T-helper 22 cell (primary cell): ENCODE measurements at regions not wholly inside any gene's neighbourhood (a gene's known extent, or its start where the extent isn't known, plus 50 kb on each side); places are given as distances from the start of the nearest gene placed in this dataset.

Experiments used
- DNase-seq: peaks from one replicate; pipeline ENCODE4 v3.0.0-alpha.2; 2020; ENCODE audit warnings: low read depth

- no peak for DNase-seq
These were observed 496.5 kb upstream of the B3GAT1 start for GRCh38 chr11:134908583-134908982.

GRCh38 chr11:134907636-134908035 lies 495.6 kb upstream of the B3GAT1 start:
- DNase-seq = no peak

- no peak for DNase-seq
These were observed 494.4 kb upstream of the B3GAT1 start for GRCh38 chr11:134906356-134906955.

- no peak for DNase-seq
These were observed 493.9 kb upstream of the B3GAT1 start for GRCh38 chr11:134905928-134906327.

- no peak for DNase-seq
These were observed 493.5 kb upstream of the B3GAT1 start for GRCh38 chr11:134905517-134905916.

- DNase-seq = no peak
These were observed 492.2 kb upstream of the B3GAT1 start for GRCh38 chr11:134904103-134904790.

- no peak for DNase-seq
These were observed 490.2 kb upstream of the B3GAT1 start for GRCh38 chr11:134901955-134902918.

GRCh38 chr11:134901542-134901941 lies 489.5 kb upstream of the B3GAT1 start:
- DNase-seq = no peak

GRCh38 chr11:134893810-134894685 lies 482.0 kb upstream of the B3GAT1 start:
- no peak for DNase-seq

GRCh38 chr11:134890446-134890845 lies 478.4 kb upstream of the B3GAT1 start:
- DNase-seq = no peak

GRCh38 chr11:134889832-134890231 lies 477.8 kb upstream of the B3GAT1 start:
- DNase-seq = no peak

GRCh38 chr11:134888821-134889220 lies 476.8 kb upstream of the B3GAT1 start:
- DNase-seq = no peak

GRCh38 chr11:134887896-134888295 lies 475.9 kb upstream of the B3GAT1 start:
- no peak for DNase-seq

- DNase-seq = no peak
These were observed 471.4 kb upstream of the B3GAT1 start for GRCh38 chr11:134883484-134883883.

GRCh38 chr11:134882671-134883297 lies 470.7 kb upstream of the B3GAT1 start:
- no peak for DNase-seq

- DNase-seq = no peak
These were observed 470.1 kb upstream of the B3GAT1 start for GRCh38 chr11:134882141-134882540.

GRCh38 chr11:134880788-134881187 lies 468.7 kb upstream of the B3GAT1 start:
- DNase-seq = no peak

GRCh38 chr11:134879931-134880330 lies 467.9 kb upstream of the B3GAT1 start:
- DNase-seq = no peak

GRCh38 chr11:134879341-134879740 lies 467.3 kb upstream of the B3GAT1 start:
- DNase-seq = no peak

GRCh38 chr11:134878785-134879184 lies 466.7 kb upstream of the B3GAT1 start:
- no peak for DNase-seq

GRCh38 chr11:134876226-134876625 lies 464.2 kb upstream of the B3GAT1 start:
- DNase-seq = no peak
